ENCODE measurements at regions not wholly inside any gene's neighbourhood (a gene's known extent, or its start where the extent isn't known, plus 50 kb on each side); places are given as distances from the start of the nearest gene placed in this dataset.
"Not testable (repeated sequence)": the region's sequence is repeated elsewhere in the genome, so short reads cannot be mapped to it uniquely, and the experiment has no call there.

- H3K27me3 Mint-ChIP-seq (ENCODE audit: low read depth) = no peaks in the 10 kb centered on the region
- no peak for DNase-seq
- no peak overlapping the region for H3K4me3 Mint-ChIP-seq
- H3K27ac Mint-ChIP-seq = no peak overlapping the region
- POLR2A ChIA-PET = no interaction called here
- H3K9me3 Mint-ChIP-seq (ENCODE audit: insufficient read depth) = no peaks in the 10 kb centered on the region
- no peaks in the 10 kb centered on the region for H3K4me1 Mint-ChIP-seq (ENCODE audit: low read depth)
- H3K36me3 Mint-ChIP-seq (ENCODE audit: low read depth) = no peaks in the 10 kb centered on the region
- CTCF ChIA-PET = no interaction called here
- no peak for ATAC-seq
Measured at GRCh38 chr18:38786906-38787305, 1221.3 kb upstream of the CELF4 start.

GRCh38 chr18:38771620-38772019, 1206.0 kb upstream of the CELF4 start:
- POLR2A ChIA-PET = not testable (repeated sequence)

GRCh38 chr18:38768504-38768903, 1202.9 kb upstream of the CELF4 start:
- CTCF ChIA-PET = no interaction called here
- POLR2A ChIA-PET = no interaction called here
- Mint-ChIP-seq H3K4me1 (ENCODE audit: low read depth) (no peaks in the 10 kb centered on the region), H3K4me3 (no peak overlapping the region), H3K27me3 (ENCODE audit: low read depth) (no peaks in the 10 kb centered on the region), H3K27ac (no peak overlapping the region), H3K9me3 (ENCODE audit: insufficient read depth) (peaks cover 3% of the 10 kb centered on the region), H3K36me3 (ENCODE audit: low read depth) (no peaks in the 10 kb centered on the region)
- DNase-seq = no peak
- ATAC-seq = no peak

More at GRCh38 chr18:38771620-38772019, 1206.0 kb upstream of the CELF4 start:
- H3K4me3 Mint-ChIP-seq; CTCF ChIA-PET; H3K27ac Mint-ChIP-seq; ATAC-seq; H3K36me3 Mint-ChIP-seq (ENCODE audit: low read depth); H3K4me1 Mint-ChIP-seq (ENCODE audit: low read depth); DNase-seq; H3K9me3 Mint-ChIP-seq (ENCODE audit: insufficient read depth); H3K27me3 Mint-ChIP-seq (ENCODE audit: low read depth): not testable (repeated sequence)

DNA sequence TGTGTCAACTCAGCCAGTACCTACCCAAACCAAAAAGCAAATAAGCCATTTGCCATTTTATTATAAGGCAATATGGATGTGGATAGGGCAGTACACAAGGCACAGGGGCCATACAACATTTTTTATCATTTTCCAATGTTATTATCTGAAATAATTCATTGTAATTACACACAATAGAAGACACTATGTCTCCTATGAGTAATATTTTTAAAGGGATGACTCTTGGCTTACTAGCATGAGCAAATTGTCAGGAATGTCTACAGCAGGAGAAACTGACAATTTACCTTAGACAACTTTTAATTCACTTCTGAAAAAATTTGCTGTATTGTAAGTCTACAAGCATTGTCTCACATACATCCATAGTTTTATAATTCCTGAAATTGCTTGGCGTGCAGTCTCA, 1193.9 kb upstream of the CELF4 start:
- Mint-ChIP-seq H3K4me3 (no peak overlapping the region), H3K9me3 (ENCODE audit: insufficient read depth) (no peaks in the 10 kb centered on the region), H3K27ac (no peak overlapping the region), H3K27me3 (ENCODE audit: low read depth) (no peaks in the 10 kb centered on the region), H3K36me3 (ENCODE audit: low read depth) (no peaks in the 10 kb centered on the region), H3K4me1 (ENCODE audit: low read depth) (no peaks in the 10 kb centered on the region)
- POLR2A ChIA-PET = no interaction called here
- CTCF ChIA-PET = no interaction called here
- DNase-seq (no peak), ATAC-seq (no peak)

DNA sequence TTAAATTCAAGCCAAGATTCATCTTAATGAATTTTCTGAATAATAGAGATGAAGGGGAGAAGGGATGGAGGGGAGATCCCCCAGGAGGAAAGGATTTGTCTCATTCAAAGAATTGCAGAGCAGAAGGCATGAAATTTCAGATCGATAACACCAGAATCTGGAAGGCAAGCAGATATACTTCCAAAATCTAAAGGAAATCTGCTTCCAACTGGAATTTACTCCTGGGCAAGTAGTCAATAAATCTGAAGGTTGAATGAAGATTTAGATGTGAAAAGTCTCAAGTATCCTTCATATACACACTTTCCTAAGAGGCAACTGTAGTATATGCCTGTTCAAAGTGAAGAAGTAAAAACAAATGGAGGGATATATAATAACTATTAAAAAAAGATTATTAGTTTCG, 1190.8 kb upstream of the CELF4 start:
- H3K4me3 Mint-ChIP-seq = no peak overlapping the region
- no peaks in the 10 kb centered on the region for H3K36me3 Mint-ChIP-seq (ENCODE audit: low read depth)
- no peak overlapping the region for H3K27ac Mint-ChIP-seq
- ATAC-seq = no peak
- ChIA-PET CTCF (no interaction called here), POLR2A (no interaction called here)
- no peaks in the 10 kb centered on the region for H3K4me1 Mint-ChIP-seq (ENCODE audit: low read depth)
- no peaks in the 10 kb centered on the region for H3K27me3 Mint-ChIP-seq (ENCODE audit: low read depth)
- no peaks in the 10 kb centered on the region for H3K9me3 Mint-ChIP-seq (ENCODE audit: insufficient read depth)
- no peak for DNase-seq

DNA sequence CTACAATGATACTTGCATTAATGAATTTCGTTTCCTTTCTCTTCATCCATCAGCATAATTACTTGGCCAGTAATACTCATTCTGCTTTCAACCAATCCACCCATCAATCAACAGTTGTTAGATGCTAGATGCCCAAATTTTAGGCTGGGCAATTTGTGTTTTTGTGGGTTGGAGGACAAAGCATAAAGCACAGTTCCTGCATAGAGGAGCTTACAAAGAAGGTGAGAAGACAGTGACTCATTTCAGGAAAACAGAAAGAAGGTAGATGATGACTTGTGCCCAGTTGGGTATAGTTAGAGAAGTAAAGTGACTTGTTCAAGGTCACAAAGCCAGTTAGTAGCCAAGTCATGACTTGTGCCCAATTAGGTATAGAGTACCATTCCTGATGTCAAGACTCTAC, 1186.8 kb upstream of the CELF4 start:
- Mint-ChIP-seq H3K4me3 (no peak overlapping the region), H3K36me3 (ENCODE audit: low read depth) (no peaks in the 10 kb centered on the region), H3K9me3 (ENCODE audit: insufficient read depth) (no peaks in the 10 kb centered on the region), H3K27ac (no peak overlapping the region), H3K27me3 (ENCODE audit: low read depth) (no peaks in the 10 kb centered on the region), H3K4me1 (ENCODE audit: low read depth) (no peaks in the 10 kb centered on the region)
- ATAC-seq = no peak
- no peak for DNase-seq
- CTCF ChIA-PET = no interaction called here
- POLR2A ChIA-PET = no interaction called here

GRCh38 chr18:38751898-38752297, 1186.3 kb upstream of the CELF4 start:
- Mint-ChIP-seq H3K4me1 (ENCODE audit: low read depth) (no peaks in the 10 kb centered on the region), H3K36me3 (ENCODE audit: low read depth) (no peaks in the 10 kb centered on the region), H3K27me3 (ENCODE audit: low read depth) (no peaks in the 10 kb centered on the region), H3K4me3 (no peak overlapping the region), H3K9me3 (ENCODE audit: insufficient read depth) (no peaks in the 10 kb centered on the region), H3K27ac (no peak overlapping the region)
- ATAC-seq (no peak), DNase-seq (no peak)
- POLR2A ChIA-PET = no interaction called here
- CTCF ChIA-PET = no interaction called here

GRCh38 chr18:38751211-38751610, 1185.6 kb upstream of the CELF4 start:
- POLR2A ChIA-PET = no interaction called here
- H3K4me3 Mint-ChIP-seq = no peak overlapping the region
- no peak for DNase-seq
- CTCF ChIA-PET = no interaction called here
- no peak for ATAC-seq
- no peaks in the 10 kb centered on the region for H3K9me3 Mint-ChIP-seq (ENCODE audit: insufficient read depth)
- no peaks in the 10 kb centered on the region for H3K27me3 Mint-ChIP-seq (ENCODE audit: low read depth)
- H3K36me3 Mint-ChIP-seq (ENCODE audit: low read depth) = no peaks in the 10 kb centered on the region
- H3K27ac Mint-ChIP-seq = no peak overlapping the region
- H3K4me1 Mint-ChIP-seq (ENCODE audit: low read depth) = no peaks in the 10 kb centered on the region

DNA sequence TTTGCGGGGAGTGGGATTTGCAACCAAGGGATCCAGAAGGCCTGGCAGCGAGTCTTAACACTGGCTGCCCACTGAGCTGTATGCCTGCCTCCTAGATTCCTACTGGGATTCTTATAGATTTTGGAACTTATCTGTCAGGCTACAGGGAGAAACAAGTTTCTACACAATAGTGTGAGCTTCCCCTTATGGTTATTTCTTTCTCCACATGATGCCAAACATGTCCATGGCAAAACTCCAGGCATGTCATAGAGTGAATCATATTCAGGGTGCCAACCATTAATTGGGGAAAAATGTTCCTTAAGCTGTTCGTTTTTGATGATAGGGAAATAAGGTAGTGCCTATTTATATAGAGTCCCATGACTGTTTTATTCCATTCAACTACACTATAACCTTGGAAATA, 1185.2 kb upstream of the CELF4 start:
- H3K4me1 Mint-ChIP-seq (ENCODE audit: low read depth) = no peaks in the 10 kb centered on the region
- CTCF ChIA-PET = no interaction called here
- ATAC-seq = no peak
- H3K27me3 Mint-ChIP-seq (ENCODE audit: low read depth) = no peaks in the 10 kb centered on the region
- no peak overlapping the region for H3K4me3 Mint-ChIP-seq
- no peaks in the 10 kb centered on the region for H3K9me3 Mint-ChIP-seq (ENCODE audit: insufficient read depth)
- no peak overlapping the region for H3K27ac Mint-ChIP-seq
- POLR2A ChIA-PET = no interaction called here
- H3K36me3 Mint-ChIP-seq (ENCODE audit: low read depth) = no peaks in the 10 kb centered on the region
- no peak for DNase-seq

DNA sequence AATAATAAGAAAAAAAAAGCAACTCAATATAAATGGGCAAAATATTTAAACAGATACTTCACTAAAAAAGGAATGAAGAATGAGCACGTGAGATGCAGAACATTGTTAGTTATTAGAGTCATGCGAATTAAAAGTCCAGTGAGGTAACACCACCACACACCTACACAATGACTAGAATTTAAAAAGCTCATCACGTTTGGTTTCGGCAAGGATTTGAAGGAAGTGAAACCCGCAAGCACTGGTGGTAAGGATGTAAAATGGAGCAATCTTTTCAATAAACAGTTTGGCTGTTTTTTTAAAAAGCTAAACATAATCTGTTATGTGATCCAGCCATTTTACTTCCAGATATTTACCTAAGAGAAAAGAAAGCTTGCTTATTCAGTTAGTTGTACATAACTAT, 1181.6 kb upstream of the CELF4 start:
- Mint-ChIP-seq H3K4me1 (ENCODE audit: low read depth) (no peaks in the 10 kb centered on the region), H3K9me3 (ENCODE audit: insufficient read depth) (no peaks in the 10 kb centered on the region), H3K4me3 (no peak overlapping the region), H3K27me3 (ENCODE audit: low read depth) (no peaks in the 10 kb centered on the region), H3K27ac (no peak overlapping the region), H3K36me3 (ENCODE audit: low read depth) (no peaks in the 10 kb centered on the region)
- no peak for ATAC-seq
- CTCF ChIA-PET = no interaction called here
- POLR2A ChIA-PET = no interaction called here
- DNase-seq = no peak

DNA sequence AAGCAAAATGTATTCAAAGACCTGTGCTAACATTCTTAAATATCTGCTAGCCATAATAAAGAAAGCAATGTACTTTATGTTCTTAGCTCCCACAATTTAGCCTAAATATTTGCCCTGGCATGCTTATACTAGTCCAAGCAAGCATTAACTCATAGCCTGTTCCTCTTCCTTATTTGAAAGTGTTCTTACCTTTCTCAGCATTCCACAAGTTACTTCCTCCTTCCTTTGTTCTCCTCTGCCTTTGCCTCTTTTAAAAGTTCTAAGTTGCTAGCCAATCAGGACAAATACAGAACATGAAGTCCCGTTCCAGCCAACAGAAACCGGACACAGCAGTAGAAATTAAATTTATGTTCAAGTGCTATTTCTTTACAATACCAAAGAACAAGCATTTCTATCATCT, 1154.6 kb upstream of the CELF4 start:
- DNase-seq; H3K4me1 Mint-ChIP-seq (ENCODE audit: low read depth); H3K9me3 Mint-ChIP-seq (ENCODE audit: insufficient read depth); H3K27me3 Mint-ChIP-seq (ENCODE audit: low read depth); H3K4me3 Mint-ChIP-seq; ATAC-seq; H3K36me3 Mint-ChIP-seq (ENCODE audit: low read depth); H3K27ac Mint-ChIP-seq; POLR2A ChIA-PET; CTCF ChIA-PET: not testable (repeated sequence)

GRCh38 chr18:38718365-38718901, 1152.8 kb upstream of the CELF4 start:
- CTCF ChIA-PET = no interaction called here
- no peak overlapping the region for H3K27ac Mint-ChIP-seq
- DNase-seq = no peak

DNA sequence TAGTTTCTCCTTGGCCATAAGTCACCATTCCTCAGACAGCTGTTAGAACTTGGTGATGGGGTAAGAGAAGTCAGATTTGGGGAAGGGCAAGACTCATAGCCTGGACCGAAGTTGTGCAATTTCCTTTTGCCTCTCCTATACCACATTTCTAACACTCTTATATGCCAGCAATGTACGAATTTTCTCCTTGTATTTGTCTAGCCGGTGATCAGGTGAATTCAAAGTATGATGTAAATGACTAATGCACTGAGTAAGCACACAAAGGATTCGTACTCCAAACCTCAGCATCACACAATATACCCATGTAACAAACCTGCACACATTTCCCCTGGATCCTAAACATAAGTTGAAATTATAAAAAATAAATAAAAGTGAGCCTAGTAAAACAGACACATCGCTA, 1143.5 kb upstream of the CELF4 start:
- ChIA-PET POLR2A (no interaction called here), CTCF (no interaction called here)
- no peaks in the 10 kb centered on the region for H3K36me3 Mint-ChIP-seq (ENCODE audit: low read depth)
- DNase-seq (no peak), ATAC-seq (no peak)
- no peaks in the 10 kb centered on the region for H3K27me3 Mint-ChIP-seq (ENCODE audit: low read depth)
- no peaks in the 10 kb centered on the region for H3K9me3 Mint-ChIP-seq (ENCODE audit: insufficient read depth)
- no peak overlapping the region for H3K27ac Mint-ChIP-seq
- no peak overlapping the region for H3K4me3 Mint-ChIP-seq
- no peaks in the 10 kb centered on the region for H3K4me1 Mint-ChIP-seq (ENCODE audit: low read depth)

More at GRCh38 chr18:38718365-38718901, 1152.8 kb upstream of the CELF4 start:
- Mint-ChIP-seq H3K4me1 (ENCODE audit: low read depth) (no peaks in the 10 kb centered on the region), H3K36me3 (ENCODE audit: low read depth) (no peaks in the 10 kb centered on the region), H3K9me3 (ENCODE audit: insufficient read depth) (no peaks in the 10 kb centered on the region), H3K4me3 (no peak overlapping the region), H3K27me3 (ENCODE audit: low read depth) (no peaks in the 10 kb centered on the region)
- POLR2A ChIA-PET = no interaction called here
- ATAC-seq = no peak
